HG02870 (cell line): ENCODE measurements at regions not wholly inside any gene's neighbourhood (a gene's known extent, or its start where the extent isn't known, plus 50 kb on each side); places are given as distances from the start of the nearest gene placed in this dataset.
"Not testable (repeated sequence)": the region's sequence is repeated elsewhere in the genome, so short reads cannot be mapped to it uniquely, and the experiment has no call there.

Experiments used
- ATAC-seq: cut with Tn5 transposase; IDR thresholded peaks from one replicate; pipeline ENCODE4 v1.9.1; 2021; ENCODE audit warnings: mild to moderate bottlenecking, moderate library complexity; ENCODE audit not compliant: unreplicated experiment

- ATAC-seq: no peak
Measured at GRCh38 chr18:8912348-8913326, 189.9 kb upstream of the NDUFV2 start.

DNA sequence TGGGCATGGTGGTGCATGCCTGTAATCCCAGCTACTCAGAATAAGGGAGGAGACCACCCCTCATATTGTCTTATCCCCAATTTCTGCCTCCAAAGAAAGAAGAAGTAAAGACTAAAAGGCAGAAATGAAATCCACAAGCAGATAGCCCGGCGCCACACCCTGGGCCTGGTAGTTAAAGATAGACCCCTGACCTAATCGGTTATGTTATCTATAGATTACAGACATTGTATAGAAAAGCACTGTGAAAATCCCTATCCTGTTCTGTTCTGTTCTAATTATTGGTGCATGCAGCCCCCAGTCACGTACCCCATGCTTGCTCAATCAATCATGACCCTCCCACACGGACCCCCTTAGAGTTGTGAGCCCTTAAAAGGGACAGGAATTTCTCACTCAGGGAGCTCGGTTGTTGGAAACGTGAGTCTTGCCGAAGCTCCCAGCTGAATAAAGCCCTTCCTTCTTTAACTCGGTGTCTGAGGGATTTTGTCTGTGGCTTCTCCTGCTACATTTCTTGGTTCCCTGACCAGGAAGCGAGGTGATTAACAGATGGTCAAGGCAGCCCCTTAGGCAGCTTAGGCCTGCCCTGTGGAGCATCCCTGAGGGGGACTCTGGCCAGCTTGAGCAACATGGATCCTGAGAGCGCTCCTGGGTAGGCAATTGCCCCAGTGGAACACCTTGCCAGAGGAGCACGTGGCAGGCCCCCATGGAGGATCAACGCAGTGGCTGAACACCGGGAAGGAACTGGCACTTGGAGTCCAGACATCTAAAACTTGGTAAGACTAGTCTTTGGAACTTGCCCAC lies 188.7 kb upstream of the NDUFV2 start:
- ATAC-seq: not testable (repeated sequence)

DNA sequence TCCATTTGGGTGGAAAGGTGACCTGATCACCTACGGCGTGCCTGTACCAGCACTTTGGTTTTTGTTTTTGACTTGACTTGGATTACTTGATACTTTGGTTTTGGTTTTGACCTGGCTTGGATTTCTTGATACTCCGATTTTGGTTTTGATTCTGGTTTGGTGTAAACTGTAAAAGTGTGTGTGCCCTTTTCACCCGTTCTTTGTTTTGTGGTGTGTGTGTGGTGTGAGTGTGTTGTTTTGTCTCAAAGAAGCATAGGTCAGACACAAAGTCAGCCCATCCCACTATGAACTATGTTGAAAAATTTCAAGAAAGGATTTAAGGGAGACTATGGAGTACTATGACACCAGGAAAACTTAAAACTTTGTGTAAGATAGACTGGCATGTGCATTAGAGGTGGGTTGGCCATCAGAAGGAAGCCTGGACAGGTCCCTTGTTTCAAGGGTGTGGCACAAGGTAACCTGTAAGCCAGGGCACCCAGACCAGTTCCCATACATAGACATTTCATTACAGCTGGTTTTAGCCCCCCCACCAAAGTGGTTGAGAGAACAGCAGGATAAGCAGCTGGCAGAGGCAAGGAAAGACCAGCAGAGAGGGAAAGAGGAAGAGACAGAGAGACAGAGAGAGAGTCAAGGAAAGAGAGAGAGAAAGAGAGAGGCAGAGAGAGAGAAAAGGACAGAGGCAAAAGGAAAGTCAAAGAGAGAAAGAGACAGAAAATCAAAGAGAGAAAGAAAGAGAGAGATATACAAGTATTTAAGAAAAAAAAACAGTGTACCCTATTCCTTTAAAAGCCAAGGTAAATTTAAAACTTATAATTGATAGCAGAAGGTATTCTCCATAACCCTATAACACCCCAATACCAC lies 187.9 kb upstream of the NDUFV2 start:
- not testable (repeated sequence) for ATAC-seq

DNA sequence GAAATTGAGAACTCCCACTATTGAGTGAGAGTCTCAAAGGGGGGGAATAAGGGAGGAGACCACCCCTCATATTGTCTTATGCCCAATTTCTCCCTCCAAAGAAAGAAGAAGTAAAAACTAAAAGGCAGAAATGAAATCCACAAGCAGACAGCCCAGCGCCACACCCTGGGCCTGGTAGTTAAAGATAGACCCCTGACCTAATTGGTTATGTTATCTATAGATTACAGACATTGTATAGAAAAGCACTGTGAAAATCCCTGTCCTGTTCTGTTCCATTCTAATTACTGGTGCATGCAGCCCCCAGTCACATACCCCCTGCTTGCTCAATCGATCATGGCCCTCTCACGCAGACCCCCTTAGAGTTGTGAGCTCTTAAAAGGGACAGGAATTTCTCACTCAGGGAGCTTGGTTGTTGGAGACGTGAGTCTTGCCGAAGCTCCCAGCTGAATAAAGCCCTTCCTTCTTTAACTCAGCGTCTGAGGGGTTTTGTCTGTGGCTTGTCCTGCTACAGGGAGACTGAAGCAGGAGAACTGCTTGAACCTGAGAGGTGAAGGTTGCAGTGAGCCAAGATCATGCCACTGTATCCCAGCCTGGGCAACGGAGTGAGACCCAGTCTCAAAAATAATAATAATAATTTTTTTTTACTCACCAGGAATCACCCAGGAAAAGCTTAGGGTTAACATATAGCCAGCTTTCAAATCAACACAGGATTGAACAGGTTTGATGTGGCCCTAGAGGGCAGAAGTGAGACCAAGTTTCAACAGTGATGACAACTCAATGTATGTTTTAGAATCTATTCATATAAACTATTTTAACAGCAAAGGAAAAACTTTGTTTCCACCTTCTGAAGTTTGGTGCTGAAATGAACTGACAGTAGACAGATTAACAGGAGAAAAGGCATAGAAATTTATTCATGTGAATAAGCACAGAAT lies 181.4 kb upstream of the NDUFV2 start:
- ATAC-seq: not testable (repeated sequence)

- no peak for ATAC-seq
Measured at GRCh38 chr18:8926464-8926863, 176.0 kb upstream of the NDUFV2 start.

GRCh38 chr18:8928044-8928443 lies 174.5 kb upstream of the NDUFV2 start:
- ATAC-seq: no peak

- no peak for ATAC-seq
Measured at GRCh38 chr18:8928847-8929780, 173.4 kb upstream of the NDUFV2 start.

- ATAC-seq: no peak
Measured at GRCh38 chr18:8930990-8931616, 171.4 kb upstream of the NDUFV2 start.

- ATAC-seq: no peak
Measured at GRCh38 chr18:8932866-8933265, 169.6 kb upstream of the NDUFV2 start.

DNA sequence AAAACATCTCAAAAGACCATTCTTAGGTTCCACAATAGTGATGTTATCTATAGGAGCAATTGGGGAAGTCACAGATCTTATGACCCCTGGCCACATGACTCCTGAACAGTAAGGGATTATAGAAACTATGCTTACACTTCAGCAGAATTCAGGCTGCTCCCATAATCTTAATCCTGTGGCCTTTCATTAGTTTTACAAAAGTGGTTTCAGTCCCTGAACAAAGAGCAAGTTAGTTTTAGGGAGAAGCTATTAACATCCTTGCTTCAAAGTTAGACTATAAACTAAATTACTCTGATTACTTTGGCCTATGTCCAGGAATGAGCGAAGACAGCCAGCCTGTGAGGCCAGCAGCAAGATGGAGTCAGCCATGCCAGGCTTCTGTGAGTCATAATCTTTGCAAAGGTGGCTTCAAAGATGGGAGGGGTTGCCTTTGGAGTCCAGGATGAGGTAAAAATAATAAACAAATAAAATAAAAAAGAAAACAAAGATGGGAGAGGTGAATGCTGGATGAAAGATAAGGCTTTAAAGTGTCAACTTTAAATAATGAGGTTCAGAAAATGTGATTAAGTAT lies 168.7 kb upstream of the NDUFV2 start:
- ATAC-seq: no peak

GRCh38 chr18:8935346-8935745 lies 167.2 kb upstream of the NDUFV2 start:
- ATAC-seq: not testable (repeated sequence)

- ATAC-seq: no peak
Measured at GRCh38 chr18:8936619-8937018, 165.9 kb upstream of the NDUFV2 start.

- ATAC-seq: no peak
Measured at GRCh38 chr18:8937160-8938094, 165.1 kb upstream of the NDUFV2 start.

DNA sequence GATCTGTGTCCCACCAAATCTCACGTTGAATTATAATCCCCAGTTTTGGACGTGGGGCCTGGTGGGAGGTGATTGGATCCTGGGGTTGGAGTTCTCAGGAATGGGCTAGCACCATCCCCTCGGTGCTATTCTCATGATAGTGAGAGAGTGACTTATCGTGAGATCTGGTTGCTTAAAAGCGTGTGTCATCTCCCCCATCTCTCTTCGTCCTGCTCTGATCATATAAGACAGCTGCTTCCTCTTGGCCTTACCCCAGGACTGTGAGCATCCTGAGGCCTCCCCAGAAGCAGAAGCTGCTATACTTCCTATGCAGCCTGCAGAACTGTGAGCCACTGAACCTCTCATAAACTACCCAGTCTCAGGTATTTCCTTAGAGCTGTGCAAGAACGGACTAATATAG lies 163.7 kb upstream of the NDUFV2 start:
- ATAC-seq: no peak

GRCh38 chr18:8942021-8942908 lies 160.2 kb upstream of the NDUFV2 start:
- no peak for ATAC-seq
